Stomach (tissue), 4 donors: ENCODE measurements at regions not wholly inside any gene's neighbourhood (a gene's known extent, or its start where the extent isn't known, plus 50 kb on each side); places are given as distances from the start of the nearest gene placed in this dataset.

Experiments used
- CTCF ChIP-seq, 7 experiments: fragments of 450-650 bp in 4 of 7; fragments of 200-600 bp in 3 of 7; sonication (generic) in 3 of 7; IDR thresholded peaks; one replicate each; pipeline ENCODE4 v1.5.1; 2016 to 2019; ENCODE audit warnings: antibody characterized with exemption in 7 of 7, control low read depth in 2 of 7, mild to moderate bottlenecking in 1 of 7
- POLR2A ChIP-seq, 4 donors: fragments of 450-650 bp; IDR thresholded peaks; one replicate each; pipeline ENCODE4 v1.6.1; 2016; ENCODE audit warnings: antibody characterized with exemption in 4 of 4, control low read depth in 2 of 4, mild to moderate bottlenecking in 1 of 4, moderate library complexity in 1 of 4
- POLR2AphosphoS5 ChIP-seq, 3 donors: sonication (generic); formaldehyde crosslinking; IDR thresholded peaks; one replicate each; pipeline ENCODE4 v1.6.1; 2016; ENCODE audit warnings: antibody characterized with exemption in 3 of 3

DNA sequence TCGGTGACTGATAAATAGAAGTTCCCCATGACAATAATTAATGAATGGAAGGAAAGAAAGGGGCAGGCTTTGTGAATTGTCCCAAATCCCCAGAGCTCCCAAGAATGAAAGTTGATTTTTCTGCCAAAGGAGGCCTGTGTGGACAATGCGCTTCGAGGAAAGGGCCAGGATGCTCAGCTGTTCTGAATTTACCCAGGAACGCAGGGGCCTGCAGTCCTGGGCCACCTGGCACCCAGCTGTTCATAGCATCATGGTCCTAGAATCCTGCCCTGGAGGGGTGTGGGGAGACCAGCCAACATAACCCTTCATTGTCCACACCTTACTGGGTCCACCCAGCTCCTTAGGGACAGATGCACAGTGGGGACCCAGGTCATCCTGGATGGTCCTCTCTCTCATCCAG, 587.5 kb downstream of the BCL11B start:
- TF ChIP-seq CTCF (IDR thresholded peaks at IDR 0.05): no peak
- TF ChIP-seq POLR2A (IDR thresholded peaks at IDR 0.05): no peak
- no peak for TF ChIP-seq POLR2AphosphoS5 (IDR thresholded peaks at IDR 0.05)
